ENCODE measurements at regions not wholly inside any gene's neighbourhood (a gene's known extent, or its start where the extent isn't known, plus 50 kb on each side); places are given as distances from the start of the nearest gene placed in this dataset.

GRCh38 chr7:68336594-68336993 is 1261.7 kb upstream of the AUTS2 start:
- TF ChIP-seq POLR2A (IDR thresholded peaks at IDR 0.05) = no peak
- TF ChIP-seq, protein P1, sequence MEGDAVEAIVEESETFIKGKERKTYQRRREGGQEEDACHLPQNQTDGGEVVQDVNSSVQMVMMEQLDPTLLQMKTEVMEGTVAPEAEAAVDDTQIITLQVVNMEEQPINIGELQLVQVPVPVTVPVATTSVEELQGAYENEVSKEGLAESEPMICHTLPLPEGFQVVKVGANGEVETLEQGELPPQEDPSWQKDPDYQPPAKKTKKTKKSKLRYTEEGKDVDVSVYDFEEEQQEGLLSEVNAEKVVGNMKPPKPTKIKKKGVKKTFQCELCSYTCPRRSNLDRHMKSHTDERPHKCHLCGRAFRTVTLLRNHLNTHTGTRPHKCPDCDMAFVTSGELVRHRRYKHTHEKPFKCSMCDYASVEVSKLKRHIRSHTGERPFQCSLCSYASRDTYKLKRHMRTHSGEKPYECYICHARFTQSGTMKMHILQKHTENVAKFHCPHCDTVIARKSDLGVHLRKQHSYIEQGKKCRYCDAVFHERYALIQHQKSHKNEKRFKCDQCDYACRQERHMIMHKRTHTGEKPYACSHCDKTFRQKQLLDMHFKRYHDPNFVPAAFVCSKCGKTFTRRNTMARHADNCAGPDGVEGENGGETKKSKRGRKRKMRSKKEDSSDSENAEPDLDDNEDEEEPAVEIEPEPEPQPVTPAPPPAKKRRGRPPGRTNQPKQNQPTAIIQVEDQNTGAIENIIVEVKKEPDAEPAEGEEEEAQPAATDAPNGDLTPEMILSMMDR (IDR thresholded peaks at IDR 0.05) = no peak
